PC-3 (cell line): ENCODE measurements at regions not wholly inside any gene's neighbourhood (a gene's known extent, or its start where the extent isn't known, plus 50 kb on each side); places are given as distances from the start of the nearest gene placed in this dataset.

ENCODE experiments used
- ATAC-seq: fragments of 200-7000 bp; cut with Tn5 transposase; 2 replicates; pipeline ENCODE4 v1.9.1; 2020; ENCODE audit warnings: mild to moderate bottlenecking, moderate library complexity
- BruUV-seq: library from RNA; stranded (reverse); fragments of 400-500 nt; replicated peaks from 2 replicates; lab custom pipeline; 2021; lab: Mats Ljungman, UMichigan
- CTCF ChIA-PET: fragments of 300-600 bp; sonication (Branson Sonifier 250); formaldehyde crosslinking; loops from one replicate; lab custom pipeline; 2022; ENCODE audit warnings: antibody characterized with exemption; lab: Charles Lee
- POLR2A ChIA-PET: fragments of 300-600 bp; sonication (Branson Sonifier 250); formaldehyde crosslinking; loops from one replicate; lab custom pipeline; 2022; ENCODE audit warnings: antibody characterized with exemption; ENCODE audit not compliant: unreplicated experiment; lab: Charles Lee
- DNase-seq: peaks from one replicate; pipeline ENCODE4 v3.0.0-alpha.2; 2015
- H2AFZ ChIP-seq: fragments of 300-600 bp; sonication (generic); 2 replicates; pipeline ENCODE4 v1.6.0; 2016; ENCODE audit warnings: antibody characterized with exemption, low read length
- H3F3A ChIP-seq: fragments of 300-600 bp; sonication (generic); one replicate; pipeline ENCODE4 v1.6.0; 2017; ENCODE audit warnings: antibody characterized with exemption, low read length, control low read depth, mild to moderate bottlenecking; ENCODE audit not compliant: unreplicated experiment
- H3K27ac ChIP-seq: fragments of 300-600 bp; sonication (generic); 2 replicates; pipeline ENCODE4 v1.5.1; 2016; ENCODE audit warnings: mild to moderate bottlenecking, low read length
- H3K27me3 ChIP-seq: fragments of 300-600 bp; sonication (generic); 2 replicates; pipeline ENCODE4 v1.6.1; 2016; ENCODE audit warnings: low read length, mixed read lengths
- H3K36me3 ChIP-seq: fragments of 300-600 bp; sonication (generic); 2 replicates; pipeline ENCODE4 v1.6.1; 2016; ENCODE audit warnings: low read depth, mixed run types, low read length, mixed read lengths
- H3K4me1 ChIP-seq: fragments of 300-600 bp; sonication (generic); 2 replicates; pipeline ENCODE4 v1.5.1; 2016; ENCODE audit warnings: low read length; ENCODE audit not compliant: insufficient read depth
- H3K4me2 ChIP-seq: fragments of 300-600 bp; sonication (generic); 2 replicates; pipeline ENCODE4 v1.6.0; 2016; ENCODE audit warnings: low read length
- H3K4me3 ChIP-seq: fragments of 300-600 bp; sonication (generic); 2 replicates; pipeline ENCODE4 v1.5.1; 2016; ENCODE audit warnings: mild to moderate bottlenecking, low read length, mixed read lengths
- H3K79me2 ChIP-seq: fragments of 300-600 bp; sonication (generic); 2 replicates; pipeline ENCODE4 v1.6.1; 2017; ENCODE audit warnings: low read length, mixed read lengths
- H3K9ac ChIP-seq: fragments of 300-600 bp; sonication (generic); 2 replicates; pipeline ENCODE4 v1.6.0; 2016; ENCODE audit warnings: mild to moderate bottlenecking, low read length
- H3K9me2 ChIP-seq: fragments of 300-600 bp; sonication (generic); replicated peaks from 2 replicates; pipeline ENCODE4 v1.6.1; 2016; ENCODE audit warnings: mixed run types, low read length, mixed read lengths
- H3K9me3 ChIP-seq: fragments of 300-600 bp; sonication (generic); 2 replicates; pipeline ENCODE4 v1.6.1; 2016; ENCODE audit warnings: low read length, mixed read lengths
- H4K20me1 ChIP-seq: fragments of 300-600 bp; sonication (generic); 2 replicates; pipeline ENCODE4 v1.6.1; 2016; ENCODE audit warnings: low read length, mixed read lengths
- EZH2 ChIP-seq: fragments of 300-600 bp; sonication (generic); IDR thresholded peaks from one replicate; pipeline ENCODE4 v1.6.1; 2017; ENCODE audit warnings: antibody characterized with exemption, mild to moderate bottlenecking, low read length; ENCODE audit not compliant: unreplicated experiment
- EZH2phosphoT487 ChIP-seq: fragments of 300-600 bp; sonication (generic); IDR thresholded peaks from 2 replicates; pipeline ENCODE4 v1.6.1; 2018; ENCODE audit warnings: mild to moderate bottlenecking, antibody characterized with exemption, low read length, borderline replicate concordance
- intact Hi-C: fragments of 100-400 bp; cut with micrococcal nuclease; formaldehyde crosslinking; loops from 2 replicates; pipeline ENCODE4 v1.9.0; 2023
- TF ChIP-seq, protein P1 (sequence below): fragments of 300-600 bp; sonication (generic); conservative IDR thresholded peaks from 2 replicates; pipeline ENCODE4 v1.5.1; 2017; ENCODE audit warnings: antibody characterized with exemption, low read depth, mild to moderate bottlenecking, low read length

DNA sequence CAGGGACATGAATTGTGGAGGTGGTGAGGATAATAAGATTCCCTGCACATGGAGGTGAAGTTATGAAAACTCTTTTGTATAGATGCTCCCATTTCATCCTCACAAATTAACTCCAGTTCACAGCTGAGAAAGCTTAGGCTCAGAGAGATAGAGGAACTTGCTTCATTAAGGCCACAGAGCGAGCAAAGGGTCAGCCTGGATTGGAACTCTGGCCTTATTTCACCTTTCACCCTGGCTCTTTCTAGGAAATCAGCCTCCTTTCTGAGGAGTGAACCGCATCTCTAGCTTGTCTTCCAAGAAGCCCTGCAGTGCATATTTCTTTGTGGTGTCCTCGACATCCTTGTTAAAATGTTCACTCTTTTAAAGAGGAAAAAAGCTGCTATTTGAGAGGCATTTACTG, 58.0 kb upstream of the SLC25A26 start:
- H3K9ac ChIP-seq, result no peak overlapping the region
- H3K36me3 ChIP-seq, result no peaks in the 10 kb centered on the region
- no peak overlapping the region for H3K27ac ChIP-seq
- no peak overlapping the region for H3K4me2 ChIP-seq
- H3K79me2 ChIP-seq, result no peaks in the 10 kb centered on the region
- H3K27me3 ChIP-seq, result no peaks in the 10 kb centered on the region
- H3K4me3 ChIP-seq, result no peak overlapping the region
- POLR2A ChIA-PET, result no interaction called here
- no peaks in the 10 kb centered on the region for H4K20me1 ChIP-seq
- H3K9me2 ChIP-seq, result no peaks in the 10 kb centered on the region
- H3K4me1 ChIP-seq, result no peaks in the 10 kb centered on the region
- H3F3A ChIP-seq, result no peaks in the 10 kb centered on the region
- H2AFZ ChIP-seq, result no peak overlapping the region
- DNase-seq (no peak), ATAC-seq (no peak)
- CTCF ChIA-PET, result no interaction called here
- intact Hi-C loops, result no loop called here
- no TSS peak for BruUV-seq
- TF ChIP-seq EZH2, result no peak
- TF ChIP-seq, protein P1, sequence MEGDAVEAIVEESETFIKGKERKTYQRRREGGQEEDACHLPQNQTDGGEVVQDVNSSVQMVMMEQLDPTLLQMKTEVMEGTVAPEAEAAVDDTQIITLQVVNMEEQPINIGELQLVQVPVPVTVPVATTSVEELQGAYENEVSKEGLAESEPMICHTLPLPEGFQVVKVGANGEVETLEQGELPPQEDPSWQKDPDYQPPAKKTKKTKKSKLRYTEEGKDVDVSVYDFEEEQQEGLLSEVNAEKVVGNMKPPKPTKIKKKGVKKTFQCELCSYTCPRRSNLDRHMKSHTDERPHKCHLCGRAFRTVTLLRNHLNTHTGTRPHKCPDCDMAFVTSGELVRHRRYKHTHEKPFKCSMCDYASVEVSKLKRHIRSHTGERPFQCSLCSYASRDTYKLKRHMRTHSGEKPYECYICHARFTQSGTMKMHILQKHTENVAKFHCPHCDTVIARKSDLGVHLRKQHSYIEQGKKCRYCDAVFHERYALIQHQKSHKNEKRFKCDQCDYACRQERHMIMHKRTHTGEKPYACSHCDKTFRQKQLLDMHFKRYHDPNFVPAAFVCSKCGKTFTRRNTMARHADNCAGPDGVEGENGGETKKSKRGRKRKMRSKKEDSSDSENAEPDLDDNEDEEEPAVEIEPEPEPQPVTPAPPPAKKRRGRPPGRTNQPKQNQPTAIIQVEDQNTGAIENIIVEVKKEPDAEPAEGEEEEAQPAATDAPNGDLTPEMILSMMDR, result no peak
- TF ChIP-seq EZH2phosphoT487, result no peak
- H3K9me3 ChIP-seq, result no peaks in the 10 kb centered on the region

- no peaks in the 10 kb centered on the region for H3K4me1 ChIP-seq
- H3K9me3 ChIP-seq, result no peaks in the 10 kb centered on the region
- DNase-seq (no peak), ATAC-seq (no peak)
- no peaks in the 10 kb centered on the region for H3F3A ChIP-seq
- no peaks in the 10 kb centered on the region for H3K27me3 ChIP-seq
- H4K20me1 ChIP-seq, result no peaks in the 10 kb centered on the region
- intact Hi-C loops, result no loop called here
- ChIA-PET POLR2A (no interaction called here), CTCF (no interaction called here)
- no peak overlapping the region for H3K9ac ChIP-seq
- no TSS peak for BruUV-seq
- no peak overlapping the region for H3K27ac ChIP-seq
- H3K9me2 ChIP-seq, result no peaks in the 10 kb centered on the region
- TF ChIP-seq EZH2 (no peak), EZH2phosphoT487 (no peak)
- TF ChIP-seq, protein P1, result no peak
- no peaks in the 10 kb centered on the region for H3K79me2 ChIP-seq
- no peak overlapping the region for H2AFZ ChIP-seq
- no peak overlapping the region for H3K4me3 ChIP-seq
- no peaks in the 10 kb centered on the region for H3K36me3 ChIP-seq
- no peak overlapping the region for H3K4me2 ChIP-seq
Observed at GRCh38 chr3:66158933-66159683, 61.7 kb upstream of the SLC25A26 start.

DNA sequence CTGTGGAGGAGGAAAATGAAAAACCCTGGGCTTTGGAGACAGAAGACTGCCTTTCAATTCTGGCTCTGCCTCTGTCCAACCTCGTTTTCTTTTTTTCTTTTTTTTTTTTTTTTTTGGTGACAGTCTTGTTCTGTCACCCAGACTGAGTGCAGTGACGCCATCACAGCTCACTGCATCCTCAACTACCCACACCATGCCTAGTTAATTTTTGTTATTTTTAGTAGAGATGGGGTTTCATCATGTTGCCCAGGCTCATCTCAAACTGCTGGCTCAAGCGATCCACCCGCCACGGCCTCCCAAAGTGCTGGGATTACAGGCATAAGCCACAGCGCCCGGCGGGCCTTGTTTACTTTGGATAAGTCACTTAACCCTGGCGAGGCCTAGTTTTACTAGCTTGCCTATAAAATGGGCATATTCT, 66.3 kb upstream of the SLC25A26 start:
- Histone ChIP-seq H3F3A (no peaks in the 10 kb centered on the region), H3K9ac (no peak overlapping the region), H3K79me2 (no peaks in the 10 kb centered on the region), H3K4me2 (no peak overlapping the region), H3K36me3 (no peaks in the 10 kb centered on the region), H3K27me3 (no peaks in the 10 kb centered on the region), H3K27ac (no peak overlapping the region), H3K4me3 (no peak overlapping the region), H2AFZ (no peak overlapping the region), H3K4me1 (no peaks in the 10 kb centered on the region), H3K9me2 (no peaks in the 10 kb centered on the region), H3K9me3 (no peaks in the 10 kb centered on the region), H4K20me1 (no peaks in the 10 kb centered on the region)
- ChIA-PET POLR2A (interaction anchor here (0.6 kb wide), 1 partner anchor 574 kb away, joined by 7 read pairs; no protein-coding TSS in a partner anchor), CTCF (no interaction called here)
- peak; percentile 67; the same call in 1 of the 2 replicates for ATAC-seq
- DNase-seq, result peak; percentile 43
- intact Hi-C loops, result no loop called here
- no TSS peak for BruUV-seq
- TF ChIP-seq EZH2 (no peak), EZH2phosphoT487 (no peak)
- TF ChIP-seq, protein P1, result no peak
